Aorta (tissue), 5 donors: ENCODE measurements at regions not wholly inside any gene's neighbourhood (a gene's known extent, or its start where the extent isn't known, plus 50 kb on each side); places are given as distances from the start of the nearest gene placed in this dataset.
"Not testable (repeated sequence)": the region's sequence is repeated elsewhere in the genome, so short reads cannot be mapped to it uniquely, and the experiment has no call there.

Experiments
- ATAC-seq: fragments of 200-7000 bp; cut with Tn5 transposase; one replicate; pipeline ENCODE4 v1.9.1; 2022; ENCODE audit warnings: moderate library complexity; ENCODE audit not compliant: low FRiP score
- DNase-seq, 2 donors: peaks; one replicate each; pipeline ENCODE4 v3.0.0-alpha.2; 2020
- H3K27ac ChIP-seq, 2 donors: one replicate each; pipeline ENCODE4 v1.5.1; 2013; ENCODE audit warnings: low read length in 2 of 2, mild to moderate bottlenecking in 2 of 2, moderate library complexity in 2 of 2, control low read depth in 1 of 2, inconsistent platforms in 1 of 2, low read depth in 1 of 2
- H3K27me3 ChIP-seq, 2 donors: one replicate each; pipeline ENCODE4 v1.6.1; 2013; ENCODE audit warnings: control low read depth in 1 of 2, low read length in 1 of 2, mild to moderate bottlenecking in 1 of 2, moderate library complexity in 1 of 2; ENCODE audit not compliant: insufficient read depth in 2 of 2, control insufficient read depth in 1 of 2
- H3K36me3 ChIP-seq, 2 donors: one replicate each; pipeline ENCODE4 v1.6.1; 2013; ENCODE audit warnings: control low read depth in 1 of 2, low read length in 1 of 2, mild to moderate bottlenecking in 1 of 2; ENCODE audit not compliant: insufficient read depth in 2 of 2, control insufficient read depth in 1 of 2
- H3K4me1 ChIP-seq, 2 donors: one replicate each; pipeline ENCODE4 v1.6.1; 2013; ENCODE audit warnings: low read length in 2 of 2, control low read depth in 1 of 2, mild to moderate bottlenecking in 1 of 2, moderate library complexity in 1 of 2; ENCODE audit not compliant: insufficient read depth in 2 of 2, control insufficient read depth in 1 of 2
- H3K4me3 ChIP-seq, 2 donors: one replicate each; pipeline ENCODE4 v1.5.1; 2013; ENCODE audit warnings: low read length in 2 of 2, control low read depth in 1 of 2, mild to moderate bottlenecking in 1 of 2
- H3K9me3 ChIP-seq: one replicate; pipeline ENCODE4 v1.6.1; 2013; ENCODE audit warnings: mild to moderate bottlenecking, low read length; ENCODE audit not compliant: control insufficient read depth
- WGBS, 2 donors: extraction: QIAGEN DNeasy Blood & Tissue Kit; methylation state at CpG; one replicate each; pipeline ENCODE4 v1.1.7; 2013; 5-methylcytosine and 5-hydroxymethylcytosine counted together
- intact Hi-C, 2 donors: fragments of 100-400 bp; cut with DNase I; formaldehyde crosslinking; loops; one replicate each; pipeline versions ENCODE4 v1.14.2 to v1.15.0; 2022
- donor health status: healthy with polysubstance abuse.
- donor health status: Bipolar disorder and iron deficiency.
- donor health status: DM: no; HTN: no; CAD: no.
- donor health status: DM: no; HTN: no; CAD: no.
- donor health status: DM: yes; HTN: yes; CAD: no.

DNA sequence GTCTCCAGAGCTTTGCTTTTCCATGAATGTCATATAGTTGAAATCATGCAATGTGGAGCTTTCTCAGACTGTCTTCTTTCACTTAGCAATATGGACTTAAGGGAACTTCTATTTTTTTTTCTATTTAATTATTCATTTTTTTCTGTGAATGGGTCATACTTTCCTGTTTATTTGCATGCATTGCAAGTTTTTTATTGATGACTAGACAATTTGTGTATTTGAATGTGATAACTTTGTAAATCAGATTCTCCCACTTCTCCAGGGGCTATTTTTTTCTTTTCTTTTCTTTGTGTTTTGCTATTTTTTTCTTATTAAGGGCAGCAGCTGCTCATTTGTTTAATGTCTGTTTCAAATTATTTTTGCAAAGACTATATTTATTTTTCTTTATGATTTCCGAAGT lies 1019.8 kb upstream of the ATXN7L3B start:
- DNase-seq, result no peak
- Histone ChIP-seq H3K4me3 (no peak overlapping the region), H3K27me3 (no peaks in the 10 kb centered on the region), H3K9me3 (peaks cover 1% of the 10 kb centered on the region), H3K36me3 (no peaks in the 10 kb centered on the region), H3K4me1 (no peaks in the 10 kb centered on the region), H3K27ac (no peak overlapping the region)
- ATAC-seq, result no peak
- WGBS, 2 donors, result 0 to 1% methylated on average over 1 of the region's 1 CpG
- intact Hi-C loops, result no loop called here

DNA sequence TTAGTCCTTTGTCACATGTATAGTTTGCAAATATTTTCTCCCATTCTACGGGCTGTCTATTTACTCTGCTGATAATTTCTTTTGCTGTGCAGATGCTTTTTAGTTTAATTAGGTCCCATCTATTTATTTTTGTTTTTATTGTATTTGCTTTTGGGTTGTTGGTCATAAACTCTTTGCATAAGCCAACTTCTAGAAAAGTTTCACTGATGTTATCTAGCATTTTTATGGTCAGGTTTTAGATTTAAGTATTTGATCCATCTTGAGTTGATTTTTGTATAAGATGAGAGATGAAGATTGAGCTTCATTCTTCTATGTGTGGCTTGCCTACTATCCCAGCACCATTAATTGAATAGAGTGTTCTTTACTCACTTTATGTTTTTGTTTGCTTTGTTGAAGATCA lies 1008.4 kb upstream of the ATXN7L3B start:
- H3K27me3 ChIP-seq, result no peaks in the 10 kb centered on the region
- WGBS, 2 donors, result 74 to 81% methylated on average over 1 of the region's 1 CpG
- no peak overlapping the region for H3K4me3 ChIP-seq
- DNase-seq, result no peak
- no peak overlapping the region for H3K27ac ChIP-seq
- H3K9me3 ChIP-seq, result no peaks in the 10 kb centered on the region
- no peak for ATAC-seq
- no peaks in the 10 kb centered on the region for H3K4me1 ChIP-seq
- intact Hi-C loops, result no loop called here
- no peaks in the 10 kb centered on the region for H3K36me3 ChIP-seq

DNA sequence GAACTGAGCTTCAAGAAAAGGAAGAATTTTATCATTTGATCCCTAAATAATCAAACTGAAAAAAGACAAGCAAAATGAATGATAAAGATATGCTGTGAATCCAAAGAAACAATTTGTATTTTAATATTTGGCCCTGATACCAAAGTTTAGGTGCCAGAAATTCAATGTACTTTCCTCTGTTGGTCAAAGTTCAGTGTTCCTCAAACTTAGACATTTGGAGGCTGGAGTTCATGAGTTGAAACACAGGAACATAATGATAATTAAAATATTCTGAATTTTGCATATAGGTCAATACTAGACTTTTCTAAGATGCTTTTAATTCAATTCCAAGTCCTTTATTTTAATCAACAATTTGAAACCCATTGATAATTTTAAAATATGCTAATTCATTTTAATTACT lies 1007.7 kb upstream of the ATXN7L3B start:
- H3K27me3 ChIP-seq, result no peaks in the 10 kb centered on the region
- no peak for ATAC-seq
- H3K27ac ChIP-seq, result no peak overlapping the region
- H3K4me1 ChIP-seq, result no peaks in the 10 kb centered on the region
- no peak for DNase-seq
- H3K4me3 ChIP-seq, result no peak overlapping the region
- no peaks in the 10 kb centered on the region for H3K36me3 ChIP-seq
- intact Hi-C loops, result no loop called here
- H3K9me3 ChIP-seq, result no peaks in the 10 kb centered on the region

DNA sequence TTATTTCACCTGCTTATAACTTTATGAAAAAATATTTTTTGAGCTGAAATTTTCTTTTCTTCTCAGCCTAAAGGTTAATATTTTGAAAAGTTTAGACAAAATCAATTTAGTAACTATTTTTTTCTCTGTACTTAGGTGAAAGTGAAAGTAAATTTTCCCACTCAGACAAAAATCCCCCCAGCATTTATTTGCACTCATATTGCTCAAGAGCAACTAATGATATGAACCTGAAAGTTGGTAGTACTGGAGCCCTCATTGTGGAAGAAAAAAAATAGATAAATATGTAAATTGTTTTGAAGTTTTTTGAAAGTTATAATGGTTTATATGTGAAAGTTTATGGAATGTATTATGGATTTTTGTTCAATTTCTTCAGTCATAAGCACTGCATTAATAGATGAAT lies 1005.9 kb upstream of the ATXN7L3B start:
- no peaks in the 10 kb centered on the region for H3K27me3 ChIP-seq
- H3K27ac ChIP-seq, result no peak overlapping the region
- no peak for DNase-seq
- no peaks in the 10 kb centered on the region for H3K4me1 ChIP-seq
- no peaks in the 10 kb centered on the region for H3K36me3 ChIP-seq
- no peak for ATAC-seq
- no peaks in the 10 kb centered on the region for H3K9me3 ChIP-seq
- no peak overlapping the region for H3K4me3 ChIP-seq
- intact Hi-C loops, result no loop called here

DNA sequence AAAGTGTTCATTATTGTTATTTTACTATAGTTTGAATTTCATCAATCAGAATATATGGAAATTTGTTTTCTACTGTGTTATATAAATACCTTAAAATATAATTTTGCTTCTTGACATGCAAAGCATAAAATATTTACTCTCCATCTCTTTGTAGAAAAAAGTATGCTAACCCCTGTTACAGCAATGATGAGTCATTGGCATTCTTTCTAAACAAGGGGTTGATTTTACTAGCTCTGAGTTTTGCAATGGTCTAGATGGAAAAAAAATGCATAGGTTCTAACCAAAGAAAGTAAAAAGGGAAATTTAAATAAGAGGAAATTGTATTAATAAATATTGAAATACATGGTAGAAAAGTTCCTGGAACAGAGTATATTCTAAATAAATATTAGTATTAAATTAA lies 990.2 kb upstream of the ATXN7L3B start:
- no peak overlapping the region for H3K27ac ChIP-seq
- no peaks in the 10 kb centered on the region for H3K4me1 ChIP-seq
- DNase-seq, result no peak
- no peak overlapping the region for H3K4me3 ChIP-seq
- H3K27me3 ChIP-seq, result no peaks in the 10 kb centered on the region
- intact Hi-C loops, result no loop called here
- ATAC-seq, result no peak
- H3K9me3 ChIP-seq, result no peaks in the 10 kb centered on the region
- no peaks in the 10 kb centered on the region for H3K36me3 ChIP-seq

DNA sequence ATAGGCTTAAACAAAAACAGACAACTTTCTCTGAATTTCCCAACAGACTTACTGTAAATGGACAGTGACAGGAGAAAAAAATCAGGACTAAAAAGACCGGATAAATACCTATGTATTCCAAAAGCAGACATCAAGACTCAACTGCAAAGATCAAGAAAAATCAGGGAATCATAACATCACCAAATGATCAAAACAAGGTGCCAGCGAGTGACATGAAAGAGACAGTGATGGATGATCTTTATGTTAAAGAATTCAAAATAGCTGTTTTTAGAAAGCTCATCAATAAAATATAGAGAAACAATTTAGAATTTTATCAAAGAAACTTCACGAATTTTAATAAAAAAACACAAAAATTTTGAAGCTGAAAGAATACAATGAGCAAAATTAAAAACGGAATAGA lies 952.5 kb upstream of the ATXN7L3B start:
- intact Hi-C loops, result no loop called here
- WGBS, 2 donors, result 83 to 86% methylated on average over 4 of the region's 4 CpGs
- no peaks in the 10 kb centered on the region for H3K27me3 ChIP-seq
- H3K27ac ChIP-seq, result no peak overlapping the region
- DNase-seq (no peak), ATAC-seq (no peak)
- no peaks in the 10 kb centered on the region for H3K36me3 ChIP-seq
- no peaks in the 10 kb centered on the region for H3K9me3 ChIP-seq
- H3K4me3 ChIP-seq, result no peak overlapping the region
- no peaks in the 10 kb centered on the region for H3K4me1 ChIP-seq

DNA sequence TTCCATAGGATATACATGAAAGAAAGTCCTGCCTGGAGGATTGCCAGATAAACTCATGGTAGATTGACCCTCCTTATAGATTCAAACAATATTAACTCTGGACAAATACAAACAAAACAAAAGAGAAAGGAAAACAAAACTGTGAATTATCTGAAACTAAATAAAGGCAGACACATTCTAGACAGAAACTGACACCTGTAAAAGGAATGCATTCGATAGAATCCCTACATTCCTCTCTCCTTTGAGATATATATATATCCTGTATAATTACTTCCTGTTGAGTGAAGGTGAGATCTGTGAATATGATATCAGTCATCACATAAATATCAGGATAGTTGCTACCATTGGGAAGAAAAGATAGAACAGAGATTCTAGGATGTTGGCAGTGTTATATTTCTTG lies 948.4 kb upstream of the ATXN7L3B start:
- ATAC-seq (no peak), DNase-seq (no peak)
- H3K4me1 ChIP-seq, result no peaks in the 10 kb centered on the region
- no peaks in the 10 kb centered on the region for H3K9me3 ChIP-seq
- 82 to 86% methylated on average over 1 of the region's 1 CpG for whole genome bisulfite sequencing, 2 donors
- no peak overlapping the region for H3K4me3 ChIP-seq
- H3K27ac ChIP-seq, result no peak overlapping the region
- H3K27me3 ChIP-seq, result no peaks in the 10 kb centered on the region
- H3K36me3 ChIP-seq, result no peaks in the 10 kb centered on the region
- intact Hi-C loops, result no loop called here

DNA sequence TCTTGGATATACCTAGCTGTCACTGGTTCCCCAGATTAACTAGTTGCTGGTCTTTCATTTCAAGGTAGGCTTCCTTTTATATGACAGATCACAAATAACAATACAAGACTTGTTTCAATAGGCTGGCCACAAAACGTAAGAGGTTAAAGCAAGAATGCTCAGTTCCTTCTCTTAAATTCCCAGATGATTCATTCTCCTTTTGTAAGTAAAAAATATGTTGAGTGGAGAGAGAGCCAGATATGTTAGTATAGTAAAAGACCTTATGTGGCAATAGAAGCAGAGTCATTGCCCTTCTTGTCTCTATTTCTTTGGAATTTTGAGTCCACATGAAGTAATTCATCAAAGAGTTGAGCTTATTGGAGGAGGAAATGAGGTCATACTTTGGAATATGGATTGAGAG lies 939.0 kb upstream of the ATXN7L3B start:
- Histone ChIP-seq H3K27ac (no peak overlapping the region), H3K27me3 (no peaks in the 10 kb centered on the region), H3K36me3 (no peaks in the 10 kb centered on the region), H3K4me1 (no peaks in the 10 kb centered on the region), H3K4me3 (no peak overlapping the region), H3K9me3 (no peaks in the 10 kb centered on the region)
- ATAC-seq (no peak), DNase-seq (no peak)
- intact Hi-C loops, result no loop called here
- WGBS, 2 donors, result 30 to 46% methylated on average over 1 of the region's 1 CpG

DNA sequence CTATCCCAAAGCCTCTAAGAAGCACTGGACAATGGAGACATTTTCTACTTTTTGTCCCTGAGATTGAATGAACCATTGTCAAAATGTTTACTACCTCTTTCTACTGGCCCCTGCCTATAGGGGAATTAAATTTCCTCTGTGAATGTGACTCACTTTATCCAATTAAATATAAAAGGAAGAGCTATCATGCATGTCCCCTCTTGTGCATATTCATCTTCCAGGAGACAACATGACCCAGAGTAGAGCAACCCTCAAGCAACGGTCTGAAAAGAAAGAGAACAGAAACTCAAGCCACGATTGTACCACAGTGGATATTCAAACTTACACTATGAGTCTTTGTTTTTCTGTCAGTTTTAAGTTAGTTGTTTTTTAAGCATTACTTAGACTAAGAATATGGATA lies 938.4 kb upstream of the ATXN7L3B start:
- H3K9me3 ChIP-seq, result no peaks in the 10 kb centered on the region
- no peak overlapping the region for H3K27ac ChIP-seq
- intact Hi-C loops, result no loop called here
- WGBS, 2 donors, result 69 to 84% methylated on average over 2 of the region's 2 CpGs
- no peaks in the 10 kb centered on the region for H3K36me3 ChIP-seq
- no peaks in the 10 kb centered on the region for H3K27me3 ChIP-seq
- no peak for DNase-seq
- H3K4me3 ChIP-seq, result no peak overlapping the region
- no peak for ATAC-seq
- H3K4me1 ChIP-seq, result no peaks in the 10 kb centered on the region

DNA sequence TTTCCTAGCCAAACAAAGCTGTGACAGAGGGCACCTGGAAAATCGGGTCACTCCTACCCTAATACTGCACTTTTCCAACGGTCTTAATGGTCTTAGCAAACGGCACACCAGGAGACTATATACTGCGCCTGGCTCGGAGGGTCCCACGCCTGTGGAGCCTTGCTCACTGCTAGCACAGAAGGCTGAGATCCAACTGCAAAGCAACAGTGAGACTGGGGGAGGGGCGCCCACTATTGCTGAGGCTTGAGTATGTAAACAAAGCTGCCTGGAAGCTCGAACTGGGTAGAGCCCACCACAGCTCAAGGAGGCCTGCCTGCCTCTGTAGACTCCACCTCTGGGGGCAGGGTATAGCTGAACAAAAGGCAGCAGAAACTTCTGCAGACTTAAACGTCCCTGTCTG lies 931.7 kb upstream of the ATXN7L3B start:
- H3K27me3 ChIP-seq, H3K4me3 ChIP-seq, H3K4me1 ChIP-seq, ATAC-seq, H3K36me3 ChIP-seq, H3K9me3 ChIP-seq, H3K27ac ChIP-seq, intact Hi-C loops, DNase-seq: not testable (repeated sequence)
- 69 to 72% methylated on average over 9 of the region's 9 CpGs for whole genome bisulfite sequencing, 2 donors
